Mesendoderm (in vitro differentiated cells): ENCODE measurements at regions not wholly inside any gene's neighbourhood (a gene's known extent, or its start where the extent isn't known, plus 50 kb on each side); places are given as distances from the start of the nearest gene placed in this dataset.

Experiments used
- DNase-seq: peaks from one replicate; pipeline ENCODE4 v3.0.0; 2013
- H2AK5ac ChIP-seq: 2 replicates; pipeline ENCODE4 v1.6.1; 2013; ENCODE audit warnings: low read length, inconsistent platforms
- H2BK120ac ChIP-seq: 2 replicates; pipeline ENCODE4 v1.6.1; 2013; ENCODE audit warnings: low read depth, mild to moderate bottlenecking, low read length, moderate library complexity, mixed read lengths
- H2BK15ac ChIP-seq: replicated peaks from 2 replicates; pipeline ENCODE4 v1.6.1; 2013; ENCODE audit warnings: low read depth, mild to moderate bottlenecking, moderate library complexity
- H2BK5ac ChIP-seq: 2 replicates; pipeline ENCODE4 v1.6.1; 2013; ENCODE audit warnings: low read length, inconsistent platforms
- H3K18ac ChIP-seq: 2 replicates; pipeline ENCODE4 v1.6.1; 2013; ENCODE audit warnings: mild to moderate bottlenecking, low read length, mixed read lengths
- H3K23ac ChIP-seq: one replicate; pipeline ENCODE4 v1.6.1; 2013; ENCODE audit warnings: low read length
- H3K27ac ChIP-seq: 2 replicates; pipeline ENCODE4 v1.5.1; 2013; ENCODE audit warnings: low read depth, mild to moderate bottlenecking, inconsistent platforms, low read length, moderate library complexity
- H3K27me3 ChIP-seq: 2 replicates; pipeline ENCODE4 v1.6.1; 2013; ENCODE audit warnings: low read length, control low read depth, mild to moderate bottlenecking, inconsistent platforms; ENCODE audit not compliant: insufficient read depth, poor library complexity
- H3K36me3 ChIP-seq: 2 replicates; pipeline ENCODE4 v1.6.1; 2013; ENCODE audit warnings: low read length, inconsistent platforms; ENCODE audit not compliant: control insufficient read depth, insufficient read depth
- H3K4ac ChIP-seq: one replicate; pipeline ENCODE4 v1.6.1; 2013; ENCODE audit warnings: low read depth, mild to moderate bottlenecking, low read length, moderate library complexity
- H3K4me1 ChIP-seq: 2 replicates; pipeline ENCODE4 v1.6.1; 2013; ENCODE audit warnings: low read depth, low read length, inconsistent platforms; ENCODE audit not compliant: control insufficient read depth
- H3K4me2 ChIP-seq: 2 replicates; pipeline ENCODE4 v1.6.1; 2013; ENCODE audit warnings: low read length
- H3K4me3 ChIP-seq: 2 replicates; pipeline ENCODE4 v1.5.1; 2013; ENCODE audit warnings: mild to moderate bottlenecking, low read length
- H3K56ac ChIP-seq: one replicate; pipeline ENCODE4 v1.6.1; 2013; ENCODE audit warnings: low read length
- H3K79me1 ChIP-seq: 2 replicates; pipeline ENCODE4 v1.6.1; 2013; ENCODE audit warnings: low read length, inconsistent platforms
- H3K79me2 ChIP-seq: 2 replicates; pipeline ENCODE4 v1.6.1; 2013; ENCODE audit warnings: mild to moderate bottlenecking, low read length; ENCODE audit not compliant: control insufficient read depth, insufficient read depth
- H3K9ac ChIP-seq: 2 replicates; pipeline ENCODE4 v1.6.1; 2013; ENCODE audit warnings: low read length, inconsistent platforms
- H4K5ac ChIP-seq: one replicate; pipeline ENCODE4 v1.6.1; 2013; ENCODE audit warnings: low read length
- H4K8ac ChIP-seq: one replicate; pipeline ENCODE4 v1.6.1; 2013; ENCODE audit warnings: low read depth, mild to moderate bottlenecking, control low read depth, low read length, moderate library complexity
- WGBS: extraction: QIAGEN DNeasy Blood & Tissue Kit; methylation state at CpG from one replicate; pipeline ENCODE4 v1.1.7; 2013; ENCODE audit warnings: low lambda C conversion rate, missing lambda C conversion rate; ENCODE audit not compliant: insufficient coverage; ENCODE audit errors: extremely low coverage; 5-methylcytosine and 5-hydroxymethylcytosine counted together

DNA sequence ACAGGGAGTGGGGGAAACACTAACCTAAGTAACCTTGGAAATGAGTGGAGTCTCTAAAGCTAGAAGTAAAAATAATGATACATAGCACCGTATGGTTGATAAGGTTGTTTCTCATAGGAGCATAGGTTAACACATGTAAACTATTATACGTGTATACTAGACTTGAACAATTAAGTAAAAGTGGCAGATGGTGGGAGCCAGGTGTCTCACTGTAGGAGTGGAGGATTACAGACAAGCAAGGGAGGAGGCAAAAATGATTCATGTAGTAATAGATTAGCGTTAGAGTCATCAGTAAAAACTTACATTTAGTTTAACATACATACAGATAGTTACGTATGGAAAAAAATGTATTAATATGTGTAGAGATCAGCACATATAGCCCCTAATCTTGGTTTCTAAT is 138.4 kb upstream of the DSCAM start:
- Histone ChIP-seq H3K56ac (no peak overlapping the region), H3K4me1 (no peaks in the 10 kb centered on the region), H4K5ac (no peak overlapping the region), H2BK120ac (no peak overlapping the region), H3K4ac (no peak overlapping the region), H3K79me1 (no peaks in the 10 kb centered on the region), H3K4me3 (no peak overlapping the region), H3K27ac (no peak overlapping the region), H3K79me2 (no peaks in the 10 kb centered on the region), H2BK15ac (no peak overlapping the region), H2AK5ac (no peak overlapping the region), H3K18ac (no peak overlapping the region), H3K23ac (no peak overlapping the region), H3K27me3 (no peaks in the 10 kb centered on the region), H3K9ac (no peak overlapping the region), H3K36me3 (no peaks in the 10 kb centered on the region), H2BK5ac (no peak overlapping the region), H4K8ac (no peak overlapping the region), H3K4me2 (no peak overlapping the region)
- DNase-seq, result no peak
- no CpG with 5 or more reads among the region's 4 CpGs for WGBS

- no peak overlapping the region for H3K9ac ChIP-seq
- H3K4me1 ChIP-seq, result no peaks in the 10 kb centered on the region
- H2BK15ac ChIP-seq, result no peak overlapping the region
- WGBS, result no CpG with 5 or more reads among the region's 2 CpGs
- no peaks in the 10 kb centered on the region for H3K27me3 ChIP-seq
- no peak overlapping the region for H3K56ac ChIP-seq
- no peaks in the 10 kb centered on the region for H3K79me2 ChIP-seq
- no peak overlapping the region for H4K8ac ChIP-seq
- no peak overlapping the region for H3K23ac ChIP-seq
- H2BK5ac ChIP-seq, result no peak overlapping the region
- no peak overlapping the region for H2AK5ac ChIP-seq
- H3K27ac ChIP-seq, result no peak overlapping the region
- H3K36me3 ChIP-seq, result no peaks in the 10 kb centered on the region
- H3K79me1 ChIP-seq, result no peaks in the 10 kb centered on the region
- no peak overlapping the region for H3K18ac ChIP-seq
- DNase-seq, result no peak
- H3K4ac ChIP-seq, result no peak overlapping the region
- no peak overlapping the region for H3K4me2 ChIP-seq
- H4K5ac ChIP-seq, result no peak overlapping the region
- no peak overlapping the region for H2BK120ac ChIP-seq
- H3K4me3 ChIP-seq, result no peak overlapping the region
Measured at GRCh38 chr21:40990366-40990765, 143.4 kb upstream of the DSCAM start.

- no CpG with 5 or more reads among the region's 3 CpGs for WGBS
- H2BK15ac ChIP-seq, result no peak overlapping the region
- H3K56ac ChIP-seq, result no peak overlapping the region
- no peaks in the 10 kb centered on the region for H3K79me1 ChIP-seq
- no peak overlapping the region for H3K4me2 ChIP-seq
- H3K18ac ChIP-seq, result no peak overlapping the region
- H3K36me3 ChIP-seq, result no peaks in the 10 kb centered on the region
- no peak overlapping the region for H3K9ac ChIP-seq
- no peaks in the 10 kb centered on the region for H3K27me3 ChIP-seq
- no peak for DNase-seq
- H4K5ac ChIP-seq, result no peak overlapping the region
- no peak overlapping the region for H3K4me3 ChIP-seq
- no peak overlapping the region for H2BK5ac ChIP-seq
- H3K23ac ChIP-seq, result no peak overlapping the region
- no peak overlapping the region for H3K27ac ChIP-seq
- no peak overlapping the region for H3K4ac ChIP-seq
- H3K4me1 ChIP-seq, result no peaks in the 10 kb centered on the region
- H3K79me2 ChIP-seq, result no peaks in the 10 kb centered on the region
- H4K8ac ChIP-seq, result no peak overlapping the region
- H2BK120ac ChIP-seq, result no peak overlapping the region
- H2AK5ac ChIP-seq, result no peak overlapping the region
Measured at GRCh38 chr21:40997831-40998230, 150.9 kb upstream of the DSCAM start.

GRCh38 chr21:41000838-41001237 is 153.9 kb upstream of the DSCAM start:
- Histone ChIP-seq H2BK120ac (no peak overlapping the region), H3K4me3 (no peak overlapping the region), H3K79me1 (no peaks in the 10 kb centered on the region), H3K4me2 (no peak overlapping the region), H3K18ac (no peak overlapping the region), H3K4ac (no peak overlapping the region), H3K36me3 (no peaks in the 10 kb centered on the region), H3K27me3 (no peaks in the 10 kb centered on the region), H3K56ac (no peak overlapping the region), H2BK5ac (no peak overlapping the region), H4K5ac (no peak overlapping the region), H2BK15ac (no peak overlapping the region), H4K8ac (no peak overlapping the region), H3K9ac (no peak overlapping the region), H2AK5ac (no peak overlapping the region), H3K79me2 (no peaks in the 10 kb centered on the region), H3K23ac (no peak overlapping the region), H3K27ac (no peak overlapping the region), H3K4me1 (no peaks in the 10 kb centered on the region)
- WGBS, result no CpG with 5 or more reads among the region's 1 CpG
- DNase-seq, result no peak

DNA sequence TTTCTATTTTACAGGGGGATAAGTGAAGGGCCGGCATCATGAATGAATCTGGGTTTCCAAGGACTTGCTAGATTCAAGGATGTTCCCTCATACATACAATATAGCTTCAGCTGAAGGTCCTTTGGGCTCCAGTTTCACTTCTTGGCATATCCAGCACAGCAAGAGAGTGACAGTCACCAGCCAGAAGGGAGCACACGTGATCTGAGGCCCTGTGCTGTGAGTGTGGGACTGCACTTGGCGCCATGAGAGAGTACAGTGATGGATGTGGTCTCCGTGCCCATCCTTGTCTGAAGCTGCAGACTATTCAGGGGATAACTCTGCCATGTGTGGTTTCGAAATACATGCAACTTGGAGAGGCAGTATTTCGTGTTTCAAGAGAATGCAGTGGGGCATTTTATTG is 159.7 kb upstream of the DSCAM start:
- no peak for DNase-seq
- no peaks in the 10 kb centered on the region for H3K79me2 ChIP-seq

GRCh38 chr21:41008351-41008750 is 159.6 kb upstream of the BACE2 start:
- Histone ChIP-seq H4K8ac (no peak overlapping the region), H4K5ac (no peak overlapping the region), H3K23ac (no peak overlapping the region), H3K27me3 (no peaks in the 10 kb centered on the region), H3K4ac (no peak overlapping the region), H2BK5ac (no peak overlapping the region), H2BK120ac (no peak overlapping the region), H3K9ac (no peak overlapping the region), H3K4me2 (no peak overlapping the region), H3K27ac (no peak overlapping the region), H3K79me1 (no peaks in the 10 kb centered on the region), H2AK5ac (no peak overlapping the region), H2BK15ac (no peak overlapping the region), H3K4me3 (no peak overlapping the region), H3K56ac (no peak overlapping the region), H3K18ac (no peak overlapping the region), H3K79me2 (no peaks in the 10 kb centered on the region), H3K36me3 (no peaks in the 10 kb centered on the region), H3K4me1 (no peaks in the 10 kb centered on the region)
- no peak for DNase-seq
- no CpG with 5 or more reads among the region's 6 CpGs for WGBS

More for the DNA sequence above, 159.7 kb upstream of the DSCAM start:
- no peak overlapping the region for H4K5ac ChIP-seq
- H3K79me1 ChIP-seq, result no peaks in the 10 kb centered on the region
- no peak overlapping the region for H3K27ac ChIP-seq
- no CpG with 5 or more reads among the region's 6 CpGs for WGBS
- no peak overlapping the region for H2BK5ac ChIP-seq
- H3K4ac ChIP-seq, result no peak overlapping the region
- H3K27me3 ChIP-seq, result no peaks in the 10 kb centered on the region
- H3K4me2 ChIP-seq, result no peak overlapping the region
- H4K8ac ChIP-seq, result no peak overlapping the region
- no peak overlapping the region for H3K18ac ChIP-seq
- H2BK15ac ChIP-seq, result no peak overlapping the region
- H2BK120ac ChIP-seq, result no peak overlapping the region
- H3K9ac ChIP-seq, result no peak overlapping the region
- no peak overlapping the region for H3K4me3 ChIP-seq
- H3K4me1 ChIP-seq, result no peaks in the 10 kb centered on the region
- no peak overlapping the region for H3K56ac ChIP-seq
- H3K23ac ChIP-seq, result no peak overlapping the region
- H3K36me3 ChIP-seq, result no peaks in the 10 kb centered on the region
- H2AK5ac ChIP-seq, result no peak overlapping the region
